ENCODE measurements at regions not wholly inside any gene's neighbourhood (a gene's known extent, or its start where the extent isn't known, plus 50 kb on each side); places are given as distances from the start of the nearest gene placed in this dataset.

DNA sequence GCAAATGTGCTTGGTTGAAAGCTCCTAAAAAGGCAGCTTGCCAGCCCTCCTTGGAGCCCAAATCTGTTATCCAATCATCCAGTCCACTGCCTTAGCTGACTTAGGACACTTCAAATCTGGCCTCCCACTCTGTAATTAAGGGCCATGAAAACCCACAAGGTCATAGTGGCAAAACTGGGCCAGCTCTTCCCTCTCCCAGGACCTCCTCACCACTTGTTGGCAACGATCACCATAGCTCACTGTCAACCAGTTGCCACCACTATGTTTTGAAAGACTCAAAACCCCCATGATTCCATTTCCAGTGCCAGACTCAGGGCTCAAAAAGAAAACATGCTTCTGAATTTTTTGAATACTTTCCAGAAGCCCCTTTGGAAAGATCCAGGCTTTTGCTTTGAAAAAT, 107.5 kb downstream of the NREP start:
- TF ChIP-seq, protein P1, sequence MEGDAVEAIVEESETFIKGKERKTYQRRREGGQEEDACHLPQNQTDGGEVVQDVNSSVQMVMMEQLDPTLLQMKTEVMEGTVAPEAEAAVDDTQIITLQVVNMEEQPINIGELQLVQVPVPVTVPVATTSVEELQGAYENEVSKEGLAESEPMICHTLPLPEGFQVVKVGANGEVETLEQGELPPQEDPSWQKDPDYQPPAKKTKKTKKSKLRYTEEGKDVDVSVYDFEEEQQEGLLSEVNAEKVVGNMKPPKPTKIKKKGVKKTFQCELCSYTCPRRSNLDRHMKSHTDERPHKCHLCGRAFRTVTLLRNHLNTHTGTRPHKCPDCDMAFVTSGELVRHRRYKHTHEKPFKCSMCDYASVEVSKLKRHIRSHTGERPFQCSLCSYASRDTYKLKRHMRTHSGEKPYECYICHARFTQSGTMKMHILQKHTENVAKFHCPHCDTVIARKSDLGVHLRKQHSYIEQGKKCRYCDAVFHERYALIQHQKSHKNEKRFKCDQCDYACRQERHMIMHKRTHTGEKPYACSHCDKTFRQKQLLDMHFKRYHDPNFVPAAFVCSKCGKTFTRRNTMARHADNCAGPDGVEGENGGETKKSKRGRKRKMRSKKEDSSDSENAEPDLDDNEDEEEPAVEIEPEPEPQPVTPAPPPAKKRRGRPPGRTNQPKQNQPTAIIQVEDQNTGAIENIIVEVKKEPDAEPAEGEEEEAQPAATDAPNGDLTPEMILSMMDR (IDR thresholded peaks at IDR 0.05): no peak
- TF ChIP-seq POLR2A (IDR thresholded peaks at IDR 0.05): no peak
